AG04450 (cell line): ENCODE measurements at regions not wholly inside any gene's neighbourhood (a gene's known extent, or its start where the extent isn't known, plus 50 kb on each side); places are given as distances from the start of the nearest gene placed in this dataset.

Source experiments
- CTCF ChIA-PET: fragments of 300-600, 350-600 bp; formaldehyde crosslinking; extraction: SDS; loops from one replicate; lab custom pipeline; 2022; ENCODE audit warnings: antibody characterized with exemption, inconsistent platforms; lab: Charles Lee
- POLR2A ChIA-PET: fragments of 350-600 bp; formaldehyde crosslinking; extraction: SDS; loops from one replicate; lab custom pipeline; 2021; ENCODE audit warnings: antibody characterized with exemption, inconsistent platforms; lab: Yijun Ruan, JAX
- DNase-seq: peaks from one replicate; pipeline ENCODE4 v3.0.0-alpha.2; 2011; ENCODE audit warnings: low read depth, low spot score
- H3K27ac ChIP-seq: one replicate; pipeline ENCODE4 v1.5.1; 2012; ENCODE audit warnings: low read depth, low read length, control low read depth
- H3K27me3 ChIP-seq: one replicate; pipeline ENCODE4 v1.6.0; 2012; ENCODE audit warnings: low read length; ENCODE audit not compliant: control insufficient read depth, insufficient read depth
- H3K4me3 ChIP-seq: 2 replicates; pipeline ENCODE4 v1.5.1; 2011; ENCODE audit warnings: mild to moderate bottlenecking, low read depth, low read length, control low read depth
- H3K9me3 ChIP-seq: 2 replicates; pipeline ENCODE4 v1.5.1; 2012; ENCODE audit warnings: low read length; ENCODE audit not compliant: control insufficient read depth, insufficient read depth
- TF ChIP-seq, protein P1 (sequence below): IDR thresholded peaks from 2 replicates; pipeline ENCODE4 v1.5.1; 2011; ENCODE audit warnings: low read depth, low read length, control low read depth, inconsistent platforms

DNA sequence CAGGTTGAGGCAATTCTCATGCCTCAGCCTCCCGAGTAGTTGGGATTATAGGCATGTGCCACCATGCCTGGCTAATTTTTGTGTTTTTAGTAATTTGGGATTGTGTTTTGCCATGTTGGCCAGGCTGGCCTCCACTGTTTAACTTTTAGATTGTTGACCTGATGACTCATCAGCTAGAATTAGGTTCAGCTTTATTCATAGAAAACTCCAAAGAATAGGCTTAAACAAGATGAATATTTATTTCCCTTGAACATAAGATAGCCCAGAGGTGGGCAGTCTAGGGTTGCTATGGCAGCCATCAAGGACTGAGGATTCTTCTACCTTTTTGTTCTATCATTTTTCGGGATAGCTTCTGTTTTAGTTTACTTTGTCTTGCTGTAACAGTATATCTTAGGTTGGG lies 99.6 kb upstream of the SELENOK start:
- DNase-seq: no peak
- Histone ChIP-seq H3K4me3 (no peak overlapping the region), H3K27ac (no peak overlapping the region), H3K9me3 (no peaks in the 10 kb centered on the region), H3K27me3 (no peaks in the 10 kb centered on the region)
- CTCF ChIA-PET: no interaction called here
- POLR2A ChIA-PET: no interaction called here
- TF ChIP-seq, protein P1, sequence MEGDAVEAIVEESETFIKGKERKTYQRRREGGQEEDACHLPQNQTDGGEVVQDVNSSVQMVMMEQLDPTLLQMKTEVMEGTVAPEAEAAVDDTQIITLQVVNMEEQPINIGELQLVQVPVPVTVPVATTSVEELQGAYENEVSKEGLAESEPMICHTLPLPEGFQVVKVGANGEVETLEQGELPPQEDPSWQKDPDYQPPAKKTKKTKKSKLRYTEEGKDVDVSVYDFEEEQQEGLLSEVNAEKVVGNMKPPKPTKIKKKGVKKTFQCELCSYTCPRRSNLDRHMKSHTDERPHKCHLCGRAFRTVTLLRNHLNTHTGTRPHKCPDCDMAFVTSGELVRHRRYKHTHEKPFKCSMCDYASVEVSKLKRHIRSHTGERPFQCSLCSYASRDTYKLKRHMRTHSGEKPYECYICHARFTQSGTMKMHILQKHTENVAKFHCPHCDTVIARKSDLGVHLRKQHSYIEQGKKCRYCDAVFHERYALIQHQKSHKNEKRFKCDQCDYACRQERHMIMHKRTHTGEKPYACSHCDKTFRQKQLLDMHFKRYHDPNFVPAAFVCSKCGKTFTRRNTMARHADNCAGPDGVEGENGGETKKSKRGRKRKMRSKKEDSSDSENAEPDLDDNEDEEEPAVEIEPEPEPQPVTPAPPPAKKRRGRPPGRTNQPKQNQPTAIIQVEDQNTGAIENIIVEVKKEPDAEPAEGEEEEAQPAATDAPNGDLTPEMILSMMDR: no peak

DNA sequence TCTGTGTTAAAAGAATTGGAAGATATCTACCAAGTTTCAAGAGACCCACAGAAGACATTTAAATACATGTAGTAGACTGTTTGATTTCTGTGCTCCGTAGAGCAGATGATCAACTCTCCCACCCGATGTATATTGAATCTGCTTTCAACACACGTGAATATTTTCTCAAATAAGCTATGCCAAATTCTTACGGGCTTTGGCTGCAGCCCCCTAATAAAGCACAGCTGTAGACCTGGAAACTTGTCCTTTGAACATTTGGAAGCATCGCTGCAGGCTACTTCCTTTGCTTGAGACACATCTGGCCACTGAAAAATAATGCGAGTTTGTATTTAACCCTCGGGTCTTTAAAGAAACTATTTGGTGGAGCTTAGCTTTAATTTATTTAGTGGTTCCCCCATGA lies 98.3 kb upstream of the SELENOK start:
- no peak overlapping the region for H3K4me3 ChIP-seq
- POLR2A ChIA-PET: no interaction called here
- TF ChIP-seq, protein P1: no peak

DNA sequence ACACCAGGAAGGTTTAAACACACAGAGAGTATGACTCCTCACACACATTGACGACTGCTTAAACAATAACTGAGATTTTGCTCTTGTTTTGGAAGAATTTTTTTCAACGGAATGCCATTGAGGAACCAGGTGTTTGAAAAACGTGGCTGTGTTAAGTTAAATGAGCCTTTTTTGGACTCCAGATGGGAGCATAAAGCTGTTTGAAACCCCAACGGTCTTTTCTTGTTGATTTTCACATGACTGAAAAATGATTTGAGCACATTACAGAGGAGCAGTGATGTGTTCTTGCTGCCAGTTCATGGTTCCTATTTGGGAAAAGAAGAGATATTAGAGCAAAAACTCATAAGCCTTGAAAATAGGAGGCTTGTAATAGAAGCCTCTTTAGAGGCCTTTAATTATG lies 97.8 kb upstream of the SELENOK start:
- CTCF ChIA-PET: no interaction called here
- TF ChIP-seq, protein P1: no peak

More for the DNA sequence above, 98.3 kb upstream of the SELENOK start:
- H3K9me3 ChIP-seq: no peaks in the 10 kb centered on the region
- no peak overlapping the region for H3K27ac ChIP-seq
- no peaks in the 10 kb centered on the region for H3K27me3 ChIP-seq
- no peak for DNase-seq
- CTCF ChIA-PET: no interaction called here

DNA sequence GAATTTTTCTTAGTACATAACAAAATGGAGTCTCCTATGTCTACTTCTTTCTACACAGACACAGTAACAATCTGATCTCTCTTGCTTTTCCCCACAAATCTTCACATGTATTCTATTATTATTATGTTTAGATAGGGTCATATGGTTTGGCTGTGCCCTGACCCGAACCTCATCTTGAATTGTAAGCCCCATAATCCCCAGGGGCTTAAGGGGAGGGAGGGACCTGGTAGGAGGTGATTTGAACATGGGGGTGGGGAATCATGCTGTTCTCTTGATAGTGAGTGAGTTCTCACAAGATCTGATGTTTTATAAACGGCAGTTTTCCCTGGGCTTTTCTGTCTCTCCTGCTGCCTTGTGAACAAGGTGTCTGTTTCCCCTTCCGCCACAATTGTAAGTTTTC lies 86.7 kb upstream of the SELENOK start:
- ChIA-PET CTCF (no interaction called here), POLR2A (no interaction called here)
- DNase-seq: no peak
- Histone ChIP-seq H3K4me3 (no peak overlapping the region), H3K27ac (no peak overlapping the region), H3K9me3 (no peaks in the 10 kb centered on the region), H3K27me3 (peaks cover 2% of the 10 kb centered on the region)
- TF ChIP-seq, protein P1: no peak

More for the DNA sequence above, 97.8 kb upstream of the SELENOK start:
- Histone ChIP-seq H3K27me3 (no peaks in the 10 kb centered on the region), H3K27ac (no peak overlapping the region), H3K9me3 (no peaks in the 10 kb centered on the region), H3K4me3 (no peak overlapping the region)
- DNase-seq: no peak
- POLR2A ChIA-PET: no interaction called here

DNA sequence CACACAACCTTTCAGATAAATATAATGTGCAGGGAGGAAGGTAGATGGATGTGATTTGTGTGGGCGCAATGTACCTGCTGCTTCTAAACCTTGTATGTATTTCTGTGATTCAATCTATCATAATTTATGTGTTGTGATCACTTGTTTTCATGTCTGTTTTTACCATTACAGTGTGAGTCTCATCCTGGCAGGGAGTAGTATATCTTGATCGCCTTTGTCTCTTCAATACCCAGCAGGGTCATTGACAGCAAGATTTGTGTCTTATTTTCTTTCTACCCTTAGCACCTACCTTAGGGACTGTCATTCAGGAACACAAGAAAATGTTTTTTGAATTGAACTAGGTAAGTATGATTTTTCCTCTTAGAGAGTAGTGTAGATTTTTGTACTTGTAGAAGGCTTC lies 83.7 kb upstream of the SELENOK start:
- TF ChIP-seq, protein P1: no peak
- Histone ChIP-seq H3K27me3 (peaks cover 2% of the 10 kb centered on the region), H3K9me3 (no peaks in the 10 kb centered on the region; the same call in 1 of the 2 replicates), H3K4me3 (no peak overlapping the region), H3K27ac (no peak overlapping the region)
- no peak for DNase-seq
- CTCF ChIA-PET: no interaction called here
- POLR2A ChIA-PET: no interaction called here
